ENCODE measurements at regions not wholly inside any gene's neighbourhood (a gene's known extent, or its start where the extent isn't known, plus 50 kb on each side); places are given as distances from the start of the nearest gene placed in this dataset.

GRCh38 chr11:15585602-15586331, 471.0 kb downstream of the INSC start:
- TF ChIP-seq CTCF (conservative IDR thresholded peaks at IDR 0.05; ENCODE audit: low read length): no peak
- TF ChIP-seq EZH2phosphoT487 (IDR thresholded peaks at IDR 0.05; ENCODE audit: borderline replicate concordance): no peak
